ACHN (cell line): ENCODE measurements at regions not wholly inside any gene's neighbourhood (a gene's known extent, or its start where the extent isn't known, plus 50 kb on each side); places are given as distances from the start of the nearest gene placed in this dataset.
"Not testable (repeated sequence)": the region's sequence is repeated elsewhere in the genome, so short reads cannot be mapped to it uniquely, and the experiment has no call there.

ENCODE experiments used
- DNase-seq: peaks from one replicate; pipeline ENCODE4 v3.0.0-alpha.2; 2015
- in situ Hi-C: cut with HindIII; loops from 2 replicates; pipeline ENCODE4 v1.10.0; 2017; ENCODE audit warnings: low sequenced_read_pairs, low pct_ligation_motif_present, low pct_unique_long_range_greater_than_20kb

- in situ Hi-C loops, DNase-seq: not testable (repeated sequence)
Observed at GRCh38 chr19:23984911-23985310, 70.2 kb downstream of the ZNF726 start.

GRCh38 chr19:23986623-23987022 is 71.9 kb downstream of the ZNF726 start:
- in situ Hi-C loops, result no loop called here
- no peak for DNase-seq

- no peak for DNase-seq
- in situ Hi-C loops, result no loop called here
Observed at GRCh38 chr19:23991170-23991569, 76.5 kb downstream of the ZNF726 start.

GRCh38 chr19:23992348-23992747 is 77.7 kb downstream of the ZNF726 start:
- no peak for DNase-seq
- in situ Hi-C loops, result no loop called here

- no peak for DNase-seq
- in situ Hi-C loops, result no loop called here
Observed at GRCh38 chr19:23993440-23993839, 78.8 kb downstream of the ZNF726 start.

GRCh38 chr19:23996549-23996948 is 81.9 kb downstream of the ZNF726 start:
- DNase-seq, result peak; percentile 32
- in situ Hi-C loops, result no loop called here

- in situ Hi-C loops, result no loop called here
- DNase-seq, result no peak
Observed at GRCh38 chr19:23998568-23998967, 83.9 kb downstream of the ZNF726 start.

- in situ Hi-C loops, result no loop called here
- DNase-seq, result no peak
Observed at GRCh38 chr19:23999821-24000610, 85.3 kb downstream of the ZNF726 start.

- in situ Hi-C loops, result no loop called here
- DNase-seq, result no peak
Observed at GRCh38 chr19:24000656-24001055, 86.0 kb downstream of the ZNF726 start.

- in situ Hi-C loops, result no loop called here
Observed at GRCh38 chr19:24002256-24002945, 84.6 kb upstream of the ZNF254 start.

GRCh38 chr19:24003537-24003936 is 83.5 kb upstream of the ZNF254 start:
- DNase-seq, result no peak
- in situ Hi-C loops, result no loop called here

More at GRCh38 chr19:24002256-24002945, 84.6 kb upstream of the ZNF254 start:
- DNase-seq, result no peak

GRCh38 chr19:24004166-24004565 is 82.8 kb upstream of the ZNF254 start:
- no peak for DNase-seq
- in situ Hi-C loops, result no loop called here

GRCh38 chr19:24029941-24030636 is 56.9 kb upstream of the ZNF254 start:
- in situ Hi-C loops, result no loop called here
- no peak for DNase-seq

GRCh38 chr19:24032651-24033050 is 54.3 kb upstream of the ZNF254 start:
- no peak for DNase-seq
- in situ Hi-C loops, result no loop called here

- in situ Hi-C loops, result no loop called here
- DNase-seq, result peak; percentile 88
Observed at GRCh38 chr19:24033301-24033962, 53.6 kb upstream of the ZNF254 start.

- DNase-seq, result peak; percentile 43
- in situ Hi-C loops, result no loop called here
Observed at GRCh38 chr19:24033963-24034342, 53.0 kb upstream of the ZNF254 start.

GRCh38 chr19:24035261-24035880 is 51.6 kb upstream of the ZNF254 start:
- in situ Hi-C loops, DNase-seq: not testable (repeated sequence)
